ENCODE measurements at regions not wholly inside any gene's neighbourhood (a gene's known extent, or its start where the extent isn't known, plus 50 kb on each side); places are given as distances from the start of the nearest gene placed in this dataset.

DNA sequence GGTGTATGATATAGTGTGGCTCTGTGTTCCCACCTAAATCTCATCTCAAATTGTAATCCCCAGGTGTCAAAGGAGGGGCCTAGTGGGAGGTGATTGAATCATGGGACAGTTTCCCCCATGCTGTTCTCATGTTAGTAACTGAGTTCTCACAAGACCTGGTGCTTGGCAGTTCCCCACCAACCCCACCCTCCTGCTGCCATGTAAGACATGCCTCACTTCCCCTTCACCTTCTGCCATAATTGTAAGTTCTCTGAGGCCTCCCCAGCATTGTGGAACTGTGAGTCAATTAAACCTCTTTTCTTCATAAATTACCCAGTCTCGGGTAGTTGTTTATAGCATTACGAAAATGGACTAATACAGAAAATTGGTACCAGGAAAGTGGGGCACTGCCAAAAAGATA is 1705.3 kb downstream of the NCAM2 start:
- DNase-seq (ENCODE audit: low spot score in 2 of 2) = no peak
- intact Hi-C loops (cut with DNase I; ENCODE audit: low total_unique reads) = no loop called here
- H3K27ac ChIP-seq = no peak overlapping the region
- no peaks in the 10 kb centered on the region for H3K36me3 ChIP-seq
- no peaks in the 10 kb centered on the region for H3K27me3 ChIP-seq
- H3K4me1 ChIP-seq = no peaks in the 10 kb centered on the region
- no peaks in the 10 kb centered on the region for H3K9me3 ChIP-seq
- no peak overlapping the region for H3K4me3 ChIP-seq
- TF ChIP-seq POLR2AphosphoS5 (IDR thresholded peaks at IDR 0.05) = no peak
- TF ChIP-seq POLR2A (IDR thresholded peaks at IDR 0.05) = no peak
- TF ChIP-seq, protein P1, sequence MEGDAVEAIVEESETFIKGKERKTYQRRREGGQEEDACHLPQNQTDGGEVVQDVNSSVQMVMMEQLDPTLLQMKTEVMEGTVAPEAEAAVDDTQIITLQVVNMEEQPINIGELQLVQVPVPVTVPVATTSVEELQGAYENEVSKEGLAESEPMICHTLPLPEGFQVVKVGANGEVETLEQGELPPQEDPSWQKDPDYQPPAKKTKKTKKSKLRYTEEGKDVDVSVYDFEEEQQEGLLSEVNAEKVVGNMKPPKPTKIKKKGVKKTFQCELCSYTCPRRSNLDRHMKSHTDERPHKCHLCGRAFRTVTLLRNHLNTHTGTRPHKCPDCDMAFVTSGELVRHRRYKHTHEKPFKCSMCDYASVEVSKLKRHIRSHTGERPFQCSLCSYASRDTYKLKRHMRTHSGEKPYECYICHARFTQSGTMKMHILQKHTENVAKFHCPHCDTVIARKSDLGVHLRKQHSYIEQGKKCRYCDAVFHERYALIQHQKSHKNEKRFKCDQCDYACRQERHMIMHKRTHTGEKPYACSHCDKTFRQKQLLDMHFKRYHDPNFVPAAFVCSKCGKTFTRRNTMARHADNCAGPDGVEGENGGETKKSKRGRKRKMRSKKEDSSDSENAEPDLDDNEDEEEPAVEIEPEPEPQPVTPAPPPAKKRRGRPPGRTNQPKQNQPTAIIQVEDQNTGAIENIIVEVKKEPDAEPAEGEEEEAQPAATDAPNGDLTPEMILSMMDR (IDR thresholded peaks at IDR 0.05) = no peak

DNA sequence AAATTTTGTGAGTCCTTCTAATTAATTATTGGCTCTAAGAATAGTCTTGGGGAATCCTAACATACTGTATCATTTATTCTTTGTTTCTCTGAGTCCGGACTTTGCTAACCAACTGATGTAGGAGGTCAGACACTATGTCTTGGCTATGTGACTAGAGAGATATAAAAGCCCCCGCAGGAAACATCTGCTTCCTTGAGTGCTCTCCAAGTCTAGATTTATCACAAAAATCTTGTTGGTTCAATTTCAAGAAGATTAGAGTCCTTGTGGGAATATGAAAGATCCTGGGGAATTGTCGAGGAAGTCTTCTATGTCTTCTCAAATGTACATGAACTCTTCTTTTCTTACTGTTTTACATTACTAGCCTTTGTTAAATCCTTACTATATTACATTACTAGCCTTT is 1712.5 kb downstream of the NCAM2 start:
- Histone ChIP-seq H3K27ac (no peak overlapping the region), H3K4me1 (no peaks in the 10 kb centered on the region), H3K9me3 (no peaks in the 10 kb centered on the region), H3K36me3 (no peaks in the 10 kb centered on the region), H3K27me3 (no peaks in the 10 kb centered on the region), H3K4me3 (no peak overlapping the region)
- intact Hi-C loops (cut with DNase I; ENCODE audit: low total_unique reads) = loop anchor here (10.0 kb wide), 1 partner anchor 1156 kb away; no protein-coding TSS in a partner anchor
- DNase-seq (ENCODE audit: low spot score in 2 of 2) = no peak
- TF ChIP-seq, protein P1 (IDR thresholded peaks at IDR 0.05) = no peak
- TF ChIP-seq POLR2AphosphoS5 (IDR thresholded peaks at IDR 0.05) (no peak), POLR2A (IDR thresholded peaks at IDR 0.05) (no peak)

DNA sequence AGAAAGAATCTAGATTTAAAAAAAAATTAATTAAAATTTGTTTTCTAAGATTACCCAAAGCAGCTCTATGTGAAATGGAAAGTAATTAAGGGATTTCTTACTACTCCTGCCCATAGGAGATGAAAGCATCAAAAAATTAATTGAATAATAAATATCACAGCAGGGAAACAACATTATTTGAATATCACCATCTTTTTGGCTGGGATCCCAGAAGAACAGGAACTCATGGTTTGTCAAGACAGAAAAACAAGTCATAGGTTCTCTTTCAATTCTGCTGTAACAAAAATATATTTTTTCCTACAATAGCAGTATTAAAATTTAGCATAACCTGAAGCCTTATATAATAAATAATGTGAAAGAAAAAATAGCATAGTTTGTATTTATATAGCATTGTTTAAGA is 1713.4 kb downstream of the NCAM2 start:
- H3K4me1 ChIP-seq = no peaks in the 10 kb centered on the region
- H3K36me3 ChIP-seq = no peaks in the 10 kb centered on the region
- no peaks in the 10 kb centered on the region for H3K27me3 ChIP-seq
- H3K27ac ChIP-seq = no peak overlapping the region
- H3K4me3 ChIP-seq = no peak overlapping the region
- intact Hi-C loops (cut with DNase I; ENCODE audit: low total_unique reads) = loop anchor here (10.0 kb wide), 1 partner anchor 1157 kb away; no protein-coding TSS in a partner anchor
- no peak for DNase-seq (ENCODE audit: low spot score in 2 of 2)
- no peaks in the 10 kb centered on the region for H3K9me3 ChIP-seq
- TF ChIP-seq, protein P1 (IDR thresholded peaks at IDR 0.05) = no peak
- TF ChIP-seq POLR2AphosphoS5 (IDR thresholded peaks at IDR 0.05) = no peak
- no peak for TF ChIP-seq POLR2A (IDR thresholded peaks at IDR 0.05)

DNA sequence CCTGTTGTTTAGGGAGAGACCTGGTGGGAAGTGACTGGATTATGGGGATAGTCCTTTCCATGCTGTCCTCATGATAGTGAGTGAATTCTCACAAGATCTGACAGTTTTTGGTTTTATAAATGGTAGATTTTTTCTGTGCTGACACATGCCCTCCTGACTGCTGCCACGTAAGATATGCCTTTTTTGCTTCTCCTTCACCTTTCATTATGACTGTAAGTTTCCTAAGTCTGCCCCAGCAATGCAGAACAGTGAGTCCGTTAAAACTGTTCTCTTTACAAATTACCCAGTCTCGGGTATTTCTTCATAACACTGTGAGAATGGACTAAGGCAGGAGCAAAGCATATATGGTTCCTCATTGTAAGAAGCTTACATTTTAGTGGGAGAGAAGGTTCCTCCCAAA is 1727.2 kb downstream of the NCAM2 start:
- intact Hi-C loops (cut with DNase I; ENCODE audit: low total_unique reads) = no loop called here
- TF ChIP-seq, protein P1 (IDR thresholded peaks at IDR 0.05) = no peak
- TF ChIP-seq POLR2A (IDR thresholded peaks at IDR 0.05) (no peak), POLR2AphosphoS5 (IDR thresholded peaks at IDR 0.05) (no peak)
- no peak overlapping the region for H3K27ac ChIP-seq
- peaks cover 0 to 5% of the 10 kb centered on the region in 2 donors for H3K9me3 ChIP-seq
- H3K36me3 ChIP-seq = no peaks in the 10 kb centered on the region
- no peak overlapping the region for H3K4me3 ChIP-seq
- H3K27me3 ChIP-seq = no peaks in the 10 kb centered on the region
- DNase-seq (ENCODE audit: low spot score in 2 of 2) = no peak
- H3K4me1 ChIP-seq = no peaks in the 10 kb centered on the region

DNA sequence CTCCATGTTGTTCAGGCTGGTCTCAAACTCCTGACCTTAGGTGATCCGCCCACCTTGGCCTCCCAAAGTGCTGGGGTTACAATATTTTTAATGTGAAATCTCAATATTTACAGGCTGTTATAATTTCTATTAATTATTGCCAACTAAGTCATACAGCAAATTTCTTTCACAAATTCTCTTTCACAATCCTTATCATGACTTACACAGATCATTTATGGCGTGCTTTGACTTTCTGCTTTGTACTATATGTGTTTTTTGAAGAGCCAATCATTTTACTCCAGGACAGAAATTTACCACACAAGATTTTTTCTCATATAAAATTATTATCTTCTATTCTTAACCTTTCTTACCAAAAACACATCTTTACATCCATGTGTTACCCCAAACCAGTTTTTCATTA is 1729.9 kb downstream of the NCAM2 start:
- intact Hi-C loops (cut with DNase I; ENCODE audit: low total_unique reads) = no loop called here
- H3K4me1 ChIP-seq = no peaks in the 10 kb centered on the region
- TF ChIP-seq, protein P1 (IDR thresholded peaks at IDR 0.05) = no peak
- no peak for TF ChIP-seq POLR2AphosphoS5 (IDR thresholded peaks at IDR 0.05)
- no peak for TF ChIP-seq POLR2A (IDR thresholded peaks at IDR 0.05)
- no peak overlapping the region for H3K27ac ChIP-seq
- H3K36me3 ChIP-seq = no peaks in the 10 kb centered on the region
- no peaks in the 10 kb centered on the region for H3K27me3 ChIP-seq
- H3K4me3 ChIP-seq = no peak overlapping the region
- peaks cover 0 to 5% of the 10 kb centered on the region in 2 donors for H3K9me3 ChIP-seq
- DNase-seq (ENCODE audit: low spot score in 2 of 2) = no peak

All from breast epithelium (tissue), 4 donors.